ENCODE measurements at regions not wholly inside any gene's neighbourhood (a gene's known extent, or its start where the extent isn't known, plus 50 kb on each side); places are given as distances from the start of the nearest gene placed in this dataset.

- no peak overlapping the region for H3K4me3 ChIP-seq (ENCODE audit: low read length)
These were observed 197.6 kb upstream of the CITED2 start for GRCh38 chr6:139572001-139572400.

GRCh38 chr6:139570166-139570565, 195.7 kb upstream of the CITED2 start:
- no peak for TF ChIP-seq CTCF (conservative IDR thresholded peaks at IDR 0.05)
- no peak overlapping the region for H3K27ac ChIP-seq (ENCODE audit: low read depth, low read length)
- H3K9ac ChIP-seq (ENCODE audit: extremely low read depth, low read length, poor library complexity, severe bottlenecking), result no peak overlapping the region
- Mint-ChIP-seq H3K27me3 (ENCODE audit: insufficient read depth) (no peaks in the 10 kb centered on the region), H3K4me1 (peaks cover 10% of the 10 kb centered on the region), H3K27ac (no peak overlapping the region), H3K36me3 (ENCODE audit: low read depth) (no peaks in the 10 kb centered on the region), H3K9me3 (no peaks in the 10 kb centered on the region), H3K4me3 (no peak overlapping the region)
- no peak overlapping the region for H3K4me3 ChIP-seq (ENCODE audit: low read length)
- no peaks in the 10 kb centered on the region for H3K27me3 ChIP-seq (ENCODE audit: control insufficient read depth, insufficient read depth, low read length, poor library complexity, severe bottlenecking)
- no peak for DNase-seq
- 97 to 100% methylated on average over 3 of the region's 3 CpGs for WGBS, 2 experiments (ENCODE audit: insufficient coverage in 1 of 2, insufficient read length in 1 of 2)
- no peaks in the 10 kb centered on the region for H3K9me3 ChIP-seq (ENCODE audit: control insufficient read depth, low read length)
- H3K4me1 ChIP-seq (ENCODE audit: control insufficient read depth, insufficient read depth, low read length), result no peaks in the 10 kb centered on the region
- no peaks in the 10 kb centered on the region for H3K36me3 ChIP-seq (ENCODE audit: control insufficient read depth, insufficient read depth, low read length)

More at GRCh38 chr6:139572001-139572400, 197.6 kb upstream of the CITED2 start:
- no peaks in the 10 kb centered on the region for H3K36me3 ChIP-seq (ENCODE audit: control insufficient read depth, insufficient read depth, low read length)
- 93% methylated on average over 1 of the region's 1 CpG; no CpG with 5 or more reads in 1 of the 2 experiments for WGBS, 2 experiments (ENCODE audit: insufficient coverage in 1 of 2, insufficient read length in 1 of 2)
- Mint-ChIP-seq H3K4me3 (no peak overlapping the region), H3K36me3 (ENCODE audit: low read depth) (no peaks in the 10 kb centered on the region), H3K27me3 (ENCODE audit: insufficient read depth) (no peaks in the 10 kb centered on the region), H3K4me1 (peaks cover 10% of the 10 kb centered on the region), H3K27ac (no peak overlapping the region), H3K9me3 (no peaks in the 10 kb centered on the region)
- H3K27ac ChIP-seq (ENCODE audit: low read depth, low read length), result no peak overlapping the region
- H3K9ac ChIP-seq (ENCODE audit: extremely low read depth, low read length, poor library complexity, severe bottlenecking), result no peak overlapping the region
- no peaks in the 10 kb centered on the region for H3K4me1 ChIP-seq (ENCODE audit: control insufficient read depth, insufficient read depth, low read length)
- no peak for DNase-seq
- no peaks in the 10 kb centered on the region for H3K27me3 ChIP-seq (ENCODE audit: control insufficient read depth, insufficient read depth, low read length, poor library complexity, severe bottlenecking)
- no peak for TF ChIP-seq CTCF (conservative IDR thresholded peaks at IDR 0.05)
- no peaks in the 10 kb centered on the region for H3K9me3 ChIP-seq (ENCODE audit: control insufficient read depth, low read length)

- H3K9me3 Mint-ChIP-seq, result no peaks in the 10 kb centered on the region
- H3K4me3 Mint-ChIP-seq, result no peak overlapping the region
- no peak overlapping the region for H3K27ac Mint-ChIP-seq
- H3K36me3 Mint-ChIP-seq (ENCODE audit: low read depth), result no peaks in the 10 kb centered on the region
- Histone ChIP-seq H3K36me3 (ENCODE audit: control insufficient read depth, insufficient read depth, low read length) (no peaks in the 10 kb centered on the region), H3K9ac (ENCODE audit: extremely low read depth, low read length, poor library complexity, severe bottlenecking) (no peak overlapping the region), H3K9me3 (ENCODE audit: control insufficient read depth, low read length) (no peaks in the 10 kb centered on the region), H3K4me1 (ENCODE audit: control insufficient read depth, insufficient read depth, low read length) (no peaks in the 10 kb centered on the region), H3K27me3 (ENCODE audit: control insufficient read depth, insufficient read depth, low read length, poor library complexity, severe bottlenecking) (no peaks in the 10 kb centered on the region), H3K4me3 (ENCODE audit: low read length) (no peak overlapping the region), H3K27ac (ENCODE audit: low read depth, low read length) (no peak overlapping the region)
- 96 to 100% methylated on average over 3 to 4 of the region's 4 CpGs for WGBS, 2 experiments (ENCODE audit: insufficient coverage in 1 of 2, insufficient read length in 1 of 2)
- H3K4me1 Mint-ChIP-seq, result peaks cover 10% of the 10 kb centered on the region
- no peak for TF ChIP-seq CTCF (conservative IDR thresholded peaks at IDR 0.05)
- DNase-seq, result no peak
- H3K27me3 Mint-ChIP-seq (ENCODE audit: insufficient read depth), result no peaks in the 10 kb centered on the region
These were observed 195.1 kb upstream of the CITED2 start for GRCh38 chr6:139569566-139569965.

Data from endodermal cell (in vitro differentiated cells).